Keratinocyte (primary cell): ENCODE measurements at regions not wholly inside any gene's neighbourhood (a gene's known extent, or its start where the extent isn't known, plus 50 kb on each side); places are given as distances from the start of the nearest gene placed in this dataset.

ENCODE experiments used
- DNase-seq: peaks from one replicate; pipeline ENCODE4 v3.0.0-alpha.2; 2011; ENCODE audit warnings: low read depth, missing footprints, low spot score
- FAIRE-seq: peaks from 2 replicates; lab custom pipeline; 2011; peaks lifted over from hg19 to GRCh38; lab: Jason Lieb, UNC
- H2AFZ ChIP-seq: 2 replicates; pipeline ENCODE4 v1.6.0; 2012; ENCODE audit warnings: low read length, control low read depth, inconsistent platforms; ENCODE audit not compliant: control insufficient read depth
- H3K27ac ChIP-seq: 2 replicates; pipeline ENCODE4 v1.5.1; 2011; ENCODE audit warnings: low read length; ENCODE audit not compliant: control insufficient read depth, insufficient read depth
- H3K27me3 ChIP-seq: 3 replicates; pipeline ENCODE4 v1.6.0; 2011; ENCODE audit warnings: low read length; ENCODE audit not compliant: control insufficient read depth, insufficient read depth; ENCODE audit errors: extremely low read depth
- H3K36me3 ChIP-seq, 2 experiments: 2 replicates in 1 of 2; 3 replicates in 1 of 2; pipeline ENCODE4 v1.5.1; 2011; ENCODE audit warnings: low read length in 2 of 2, mild to moderate bottlenecking in 1 of 2; ENCODE audit not compliant: control insufficient read depth in 2 of 2, insufficient read depth in 2 of 2; ENCODE audit errors: extremely low read depth in 1 of 2
- H3K4me1 ChIP-seq: 3 replicates; pipeline ENCODE4 v1.5.1; 2011; ENCODE audit warnings: low read length; ENCODE audit not compliant: control insufficient read depth, insufficient read depth; ENCODE audit errors: extremely low read depth
- H3K4me2 ChIP-seq: 3 replicates; pipeline ENCODE4 v1.6.0; 2011; ENCODE audit warnings: low read depth, low read length; ENCODE audit not compliant: control insufficient read depth, insufficient read depth; ENCODE audit errors: extremely low read depth
- H3K4me3 ChIP-seq, 3 experiments: fragments of 200-600 bp in 1 of 3; sonication (generic) in 1 of 3; 2 replicates in 2 of 3; 3 replicates in 1 of 3; pipeline ENCODE4 v1.5.1; 2011 to 2016; ENCODE audit warnings: low read length in 3 of 3, mild to moderate bottlenecking in 3 of 3, control low read depth in 2 of 3, inconsistent platforms in 1 of 3, low read depth in 1 of 3, mixed read lengths in 1 of 3, mixed run types in 1 of 3, moderate library complexity in 1 of 3; ENCODE audit not compliant: control insufficient read depth in 2 of 3, insufficient read depth in 2 of 3; ENCODE audit errors: extremely low read depth in 1 of 3
- H3K79me2 ChIP-seq: 2 replicates; pipeline ENCODE4 v1.6.0; 2012; ENCODE audit warnings: low read length; ENCODE audit not compliant: control insufficient read depth, insufficient read depth
- H3K9ac ChIP-seq: 3 replicates; pipeline ENCODE4 v1.6.0; 2011; ENCODE audit warnings: low read length; ENCODE audit not compliant: control insufficient read depth, insufficient read depth; ENCODE audit errors: extremely low read depth
- H3K9me1 ChIP-seq: 3 replicates; pipeline ENCODE4 v1.6.0; 2011; ENCODE audit warnings: low read length; ENCODE audit not compliant: control insufficient read depth, insufficient read depth; ENCODE audit errors: extremely low read depth
- H3K9me3 ChIP-seq: 2 replicates; pipeline ENCODE4 v1.5.1; 2012; ENCODE audit warnings: low read depth, low read length; ENCODE audit not compliant: control insufficient read depth
- H4K20me1 ChIP-seq: 3 replicates; pipeline ENCODE4 v1.6.0; 2011; ENCODE audit warnings: low read length; ENCODE audit not compliant: control insufficient read depth, insufficient read depth; ENCODE audit errors: extremely low read depth
- EZH2 ChIP-seq: IDR thresholded peaks from one replicate; pipeline ENCODE4 v1.6.1; 2012; ENCODE audit warnings: inconsistent platforms, mild to moderate bottlenecking, low read length, moderate library complexity
- dilution Hi-C: fragments of 300-500 bp; cut with MboI; formaldehyde crosslinking; loops from one replicate; pipeline ENCODE4 v1.7.0; 2020; ENCODE audit warnings: low sequenced_read_pairs; ENCODE audit not compliant: extremely low pct_ligation_motif_present
- TF ChIP-seq, protein P1 (sequence below), 3 experiments: IDR thresholded peaks in 1 of 3; conservative IDR thresholded peaks in 1 of 3; optimal IDR thresholded peaks in 1 of 3; 2 replicates in 2 of 3; 3 replicates in 1 of 3; pipeline versions ENCODE3 to v1.5.1; 2011; ENCODE audit warnings: low read length in 3 of 3, mild to moderate bottlenecking in 3 of 3, moderate library complexity in 2 of 3, control low read depth in 1 of 3, inconsistent platforms in 1 of 3; ENCODE audit not compliant: insufficient read depth in 2 of 3; ENCODE audit errors: extremely low read depth in 1 of 3

DNA sequence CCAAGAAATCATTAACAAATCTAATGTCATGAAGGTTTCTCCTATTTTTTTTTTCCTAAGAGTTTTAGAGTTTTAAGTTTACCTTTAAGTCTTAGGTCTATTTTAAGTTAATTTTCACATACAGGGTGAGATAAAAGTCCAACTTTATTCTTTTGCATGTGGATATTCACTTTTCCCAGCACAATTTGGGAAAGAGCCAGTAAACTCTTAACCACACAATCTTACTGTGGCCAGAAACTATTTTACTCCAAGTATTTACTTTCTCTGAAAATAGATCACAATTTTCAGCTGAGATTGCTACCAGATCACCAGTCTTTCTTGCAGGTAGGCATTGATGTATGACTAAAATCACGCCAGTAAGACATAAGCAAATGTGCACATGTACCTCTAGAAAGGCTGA is 728.5 kb downstream of the TNS3 start:
- no peak overlapping the region for H3K9ac ChIP-seq
- H3K9me3 ChIP-seq = no peaks in the 10 kb centered on the region
- no peak overlapping the region for H3K4me3 ChIP-seq
- dilution Hi-C loops = no loop called here
- H4K20me1 ChIP-seq = no peaks in the 10 kb centered on the region
- H3K27ac ChIP-seq = no peak overlapping the region
- no peaks in the 10 kb centered on the region for H3K79me2 ChIP-seq
- no peaks in the 10 kb centered on the region for H3K27me3 ChIP-seq
- FAIRE-seq (no peak), DNase-seq (no peak)
- no peak overlapping the region for H3K4me2 ChIP-seq
- no peaks in the 10 kb centered on the region for H3K9me1 ChIP-seq
- no peak for TF ChIP-seq EZH2
- TF ChIP-seq, protein P1, sequence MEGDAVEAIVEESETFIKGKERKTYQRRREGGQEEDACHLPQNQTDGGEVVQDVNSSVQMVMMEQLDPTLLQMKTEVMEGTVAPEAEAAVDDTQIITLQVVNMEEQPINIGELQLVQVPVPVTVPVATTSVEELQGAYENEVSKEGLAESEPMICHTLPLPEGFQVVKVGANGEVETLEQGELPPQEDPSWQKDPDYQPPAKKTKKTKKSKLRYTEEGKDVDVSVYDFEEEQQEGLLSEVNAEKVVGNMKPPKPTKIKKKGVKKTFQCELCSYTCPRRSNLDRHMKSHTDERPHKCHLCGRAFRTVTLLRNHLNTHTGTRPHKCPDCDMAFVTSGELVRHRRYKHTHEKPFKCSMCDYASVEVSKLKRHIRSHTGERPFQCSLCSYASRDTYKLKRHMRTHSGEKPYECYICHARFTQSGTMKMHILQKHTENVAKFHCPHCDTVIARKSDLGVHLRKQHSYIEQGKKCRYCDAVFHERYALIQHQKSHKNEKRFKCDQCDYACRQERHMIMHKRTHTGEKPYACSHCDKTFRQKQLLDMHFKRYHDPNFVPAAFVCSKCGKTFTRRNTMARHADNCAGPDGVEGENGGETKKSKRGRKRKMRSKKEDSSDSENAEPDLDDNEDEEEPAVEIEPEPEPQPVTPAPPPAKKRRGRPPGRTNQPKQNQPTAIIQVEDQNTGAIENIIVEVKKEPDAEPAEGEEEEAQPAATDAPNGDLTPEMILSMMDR (optimal IDR thresholded peaks at IDR 0.05 in 1 of 3, IDR thresholded peaks at IDR 0.05 in 1 of 3, conservative IDR thresholded peaks at IDR 0.05 in 1 of 3; ENCODE audit: extremely low read depth in 1 of 3, insufficient read depth in 2 of 3, low read length in 3 of 3) = no peak
- H3K4me1 ChIP-seq = no peaks in the 10 kb centered on the region
- no peak overlapping the region for H2AFZ ChIP-seq
- H3K36me3 ChIP-seq = no peaks in the 10 kb centered on the region

- no peak for FAIRE-seq
- H3K9me3 ChIP-seq = no peaks in the 10 kb centered on the region
- dilution Hi-C loops = no loop called here
- no peak overlapping the region for H3K27ac ChIP-seq
- no peaks in the 10 kb centered on the region for H3K27me3 ChIP-seq
- no peaks in the 10 kb centered on the region for H3K79me2 ChIP-seq
- TF ChIP-seq EZH2 = no peak
- TF ChIP-seq, protein P1 (optimal IDR thresholded peaks at IDR 0.05 in 1 of 3, IDR thresholded peaks at IDR 0.05 in 1 of 3, conservative IDR thresholded peaks at IDR 0.05 in 1 of 3; ENCODE audit: extremely low read depth in 1 of 3, insufficient read depth in 2 of 3, low read length in 3 of 3) = no peak
- H2AFZ ChIP-seq = no peak overlapping the region
- no peak overlapping the region for H3K4me3 ChIP-seq
- no peak for DNase-seq
- no peak overlapping the region for H3K4me2 ChIP-seq
- H3K36me3 ChIP-seq = no peaks in the 10 kb centered on the region
- H3K9ac ChIP-seq = no peak overlapping the region
- no peaks in the 10 kb centered on the region for H3K9me1 ChIP-seq
- H4K20me1 ChIP-seq = no peaks in the 10 kb centered on the region
- H3K4me1 ChIP-seq = no peaks in the 10 kb centered on the region
These were observed 729.1 kb downstream of the TNS3 start for GRCh38 chr7:46852795-46853194.
